GM19025 (cell line): ENCODE measurements at regions not wholly inside any gene's neighbourhood (a gene's known extent, or its start where the extent isn't known, plus 50 kb on each side); places are given as distances from the start of the nearest gene placed in this dataset.
A peak's percentile ranks its signal among the peaks of the same experiment; 100 is the strongest.

Source experiments
- ATAC-seq: cut with Tn5 transposase; IDR thresholded peaks from one replicate; pipeline ENCODE4 v1.9.1; 2021; ENCODE audit warnings: mild to moderate bottlenecking, low read depth, moderate library complexity; ENCODE audit not compliant: unreplicated experiment

- no peak for ATAC-seq
These were observed 2225.3 kb upstream of the C9orf72 start for GRCh38 chr9:29798599-29798998.

- no peak for ATAC-seq
These were observed 2225.9 kb upstream of the C9orf72 start for GRCh38 chr9:29799227-29799626.

GRCh38 chr9:29800821-29801220, 2227.5 kb upstream of the C9orf72 start:
- ATAC-seq = no peak

- ATAC-seq = no peak
These were observed 2229.2 kb upstream of the C9orf72 start for GRCh38 chr9:29802454-29802853.

- no peak for ATAC-seq
These were observed 2233.8 kb upstream of the C9orf72 start for GRCh38 chr9:29806937-29807618.

GRCh38 chr9:29816954-29817703, 2243.8 kb upstream of the C9orf72 start:
- no peak for ATAC-seq

GRCh38 chr9:29822458-29822857, 2249.2 kb upstream of the C9orf72 start:
- ATAC-seq = no peak

- no peak for ATAC-seq
These were observed 2253.1 kb upstream of the C9orf72 start for GRCh38 chr9:29826421-29826820.

GRCh38 chr9:29830821-29831220, 2257.5 kb upstream of the C9orf72 start:
- no peak for ATAC-seq

GRCh38 chr9:29838491-29839020, 2265.3 kb upstream of the C9orf72 start:
- no peak for ATAC-seq

- no peak for ATAC-seq
These were observed 2271.0 kb upstream of the C9orf72 start for GRCh38 chr9:29844251-29844650.

- ATAC-seq = no peak
These were observed 2277.4 kb upstream of the C9orf72 start for GRCh38 chr9:29850664-29851063.

GRCh38 chr9:29861803-29862202, 2288.5 kb upstream of the C9orf72 start:
- ATAC-seq = no peak

- ATAC-seq = peak; percentile 16
These were observed 2292.6 kb upstream of the C9orf72 start for GRCh38 chr9:29865764-29866313.

GRCh38 chr9:29866556-29866955, 2293.3 kb upstream of the C9orf72 start:
- ATAC-seq = peak; percentile 61

- ATAC-seq = no peak
These were observed 2300.3 kb upstream of the C9orf72 start for GRCh38 chr9:29873579-29873978.

- no peak for ATAC-seq
These were observed 2302.3 kb upstream of the C9orf72 start for GRCh38 chr9:29875547-29875946.

GRCh38 chr9:29882767-29883166, 2309.5 kb upstream of the C9orf72 start:
- no peak for ATAC-seq

- ATAC-seq = no peak
These were observed 2332.8 kb upstream of the C9orf72 start for GRCh38 chr9:29906065-29906464.

GRCh38 chr9:29928072-29928471, 2354.8 kb upstream of the C9orf72 start:
- no peak for ATAC-seq

- no peak for ATAC-seq
These were observed 2366.3 kb upstream of the C9orf72 start for GRCh38 chr9:29939559-29939958.

GRCh38 chr9:29945012-29945411, 2371.7 kb upstream of the C9orf72 start:
- no peak for ATAC-seq
